ENCODE measurements at regions not wholly inside any gene's neighbourhood (a gene's known extent, or its start where the extent isn't known, plus 50 kb on each side); places are given as distances from the start of the nearest gene placed in this dataset.

- DNase-seq (no peak), ATAC-seq (no peak)
- no peak overlapping the region for H3K4me3 ChIP-seq
- H3K9me3 ChIP-seq = no peaks in the 10 kb centered on the region
- H3K36me3 ChIP-seq (ENCODE audit: low read depth) = no peaks in the 10 kb centered on the region
- H3K4me1 ChIP-seq (ENCODE audit: low read depth) = no peaks in the 10 kb centered on the region
- TF ChIP-seq CTCF (IDR thresholded peaks at IDR 0.05) = no peak
- intact Hi-C loops (cut with DNase I, micrococcal nuclease) = no loop called here
Measured at GRCh38 chr12:92324849-92325500, 179.3 kb upstream of the BTG1 start.

GRCh38 chr12:92312463-92312964 lies 166.9 kb upstream of the BTG1 start:
- no peak for TF ChIP-seq CTCF (IDR thresholded peaks at IDR 0.05)
- Histone ChIP-seq H3K4me1 (ENCODE audit: low read depth) (no peaks in the 10 kb centered on the region), H3K9me3 (no peaks in the 10 kb centered on the region), H3K36me3 (ENCODE audit: low read depth) (no peaks in the 10 kb centered on the region), H3K4me3 (no peak overlapping the region)
- no peak for ATAC-seq
- DNase-seq = no peak
- intact Hi-C loops (cut with DNase I, micrococcal nuclease) = no loop called here

- no peaks in the 10 kb centered on the region for H3K36me3 ChIP-seq (ENCODE audit: low read depth)
- ATAC-seq (no peak), DNase-seq (no peak)
- no peaks in the 10 kb centered on the region for H3K4me1 ChIP-seq (ENCODE audit: low read depth)
- H3K9me3 ChIP-seq = no peaks in the 10 kb centered on the region
- intact Hi-C loops (cut with DNase I, micrococcal nuclease) = no loop called here
- TF ChIP-seq CTCF (IDR thresholded peaks at IDR 0.05) = no peak
- H3K4me3 ChIP-seq = no peak overlapping the region
Measured at GRCh38 chr12:92304371-92305055, 158.9 kb upstream of the BTG1 start.

- TF ChIP-seq CTCF (IDR thresholded peaks at IDR 0.05) = no peak
- H3K4me1 ChIP-seq (ENCODE audit: low read depth) = no peaks in the 10 kb centered on the region
- H3K9me3 ChIP-seq = no peaks in the 10 kb centered on the region
- no peak overlapping the region for H3K4me3 ChIP-seq
- ATAC-seq (no peak), DNase-seq (no peak)
- no peaks in the 10 kb centered on the region for H3K36me3 ChIP-seq (ENCODE audit: low read depth)
- intact Hi-C loops (cut with DNase I, micrococcal nuclease) = no loop called here
Measured at GRCh38 chr12:92302041-92302829, 156.6 kb upstream of the BTG1 start.

- intact Hi-C loops (cut with DNase I, micrococcal nuclease) = no loop called here
- Histone ChIP-seq H3K36me3 (ENCODE audit: low read depth) (no peaks in the 10 kb centered on the region), H3K4me1 (ENCODE audit: low read depth) (no peaks in the 10 kb centered on the region), H3K4me3 (no peak overlapping the region), H3K9me3 (no peaks in the 10 kb centered on the region)
- no peak for TF ChIP-seq CTCF (IDR thresholded peaks at IDR 0.05)
- ATAC-seq (no peak), DNase-seq (no peak)
Measured at GRCh38 chr12:92301356-92301755, 155.7 kb upstream of the BTG1 start.

All from mucosa of descending colon (tissue), 3 donors.